ENCODE measurements at regions not wholly inside any gene's neighbourhood (a gene's known extent, or its start where the extent isn't known, plus 50 kb on each side); places are given as distances from the start of the nearest gene placed in this dataset.

- Histone ChIP-seq H3K36me3 (replicated peaks; ENCODE audit: control insufficient read depth, insufficient read depth, low read length) (no peaks in the 10 kb centered on the region), H3K4me3 (ENCODE audit: insufficient read depth, low read depth, low read length) (no peak overlapping the region), H3K27me3 (ENCODE audit: control insufficient read depth, insufficient read depth, low read length) (no peaks in the 10 kb centered on the region)
- no peak for DNase-seq
Measured at GRCh38 chr13:42706286-42706685, 75.1 kb upstream of the FAM216B start.

DNA sequence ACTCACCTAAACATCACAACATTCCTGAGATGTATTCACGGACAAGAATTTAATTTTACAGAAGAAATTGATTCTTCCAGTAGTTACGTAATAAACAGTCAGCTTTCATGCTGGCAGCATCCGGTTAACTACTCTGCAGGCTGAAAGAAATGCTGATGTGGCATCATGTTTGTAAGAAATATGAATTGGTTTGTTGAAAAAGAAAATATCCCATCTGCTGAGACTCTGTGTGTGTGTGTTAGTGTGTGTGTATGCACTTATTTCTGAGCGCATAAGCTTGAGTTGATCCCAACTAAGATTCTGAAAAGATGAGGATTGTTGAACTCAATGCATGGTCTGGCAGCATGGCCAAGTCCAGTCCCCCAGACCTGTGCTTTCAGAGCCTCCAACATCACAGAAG, 74.3 kb upstream of the FAM216B start:
- Histone ChIP-seq H3K36me3 (replicated peaks; ENCODE audit: control insufficient read depth, insufficient read depth, low read length) (no peaks in the 10 kb centered on the region), H3K27me3 (ENCODE audit: control insufficient read depth, insufficient read depth, low read length) (no peaks in the 10 kb centered on the region), H3K4me3 (ENCODE audit: insufficient read depth, low read depth, low read length) (no peak overlapping the region)
- no peak for DNase-seq

- H3K4me3 ChIP-seq (ENCODE audit: insufficient read depth, low read depth, low read length): no peak overlapping the region
- no peak for DNase-seq
- no peaks in the 10 kb centered on the region for H3K27me3 ChIP-seq (ENCODE audit: control insufficient read depth, insufficient read depth, low read length)
- H3K36me3 ChIP-seq (replicated peaks; ENCODE audit: control insufficient read depth, insufficient read depth, low read length): no peaks in the 10 kb centered on the region
Measured at GRCh38 chr13:42707586-42707985, 73.8 kb upstream of the FAM216B start.

DNA sequence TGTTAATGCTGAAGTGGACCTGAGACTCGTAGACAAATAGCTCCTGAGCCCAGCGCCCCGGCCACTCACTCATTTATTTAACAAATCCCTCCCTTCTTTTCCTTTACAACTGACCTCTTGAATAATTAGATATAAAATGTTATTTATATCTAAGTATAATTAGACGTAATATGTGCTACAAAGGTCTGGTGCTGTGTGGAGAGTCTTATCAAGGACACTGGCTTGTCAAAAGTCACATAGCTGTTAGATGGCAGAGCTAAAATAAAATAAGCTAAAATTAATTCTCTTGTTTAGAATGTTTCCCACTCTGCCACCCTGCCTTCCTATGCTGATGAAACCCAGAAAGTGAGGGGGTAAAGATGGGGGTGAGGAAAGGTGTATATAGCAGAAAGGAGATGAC, 73.0 kb upstream of the FAM216B start:
- no peak for DNase-seq
- Histone ChIP-seq H3K27me3 (ENCODE audit: control insufficient read depth, insufficient read depth, low read length) (no peaks in the 10 kb centered on the region), H3K4me3 (ENCODE audit: insufficient read depth, low read depth, low read length) (no peak overlapping the region), H3K36me3 (replicated peaks; ENCODE audit: control insufficient read depth, insufficient read depth, low read length) (no peaks in the 10 kb centered on the region)

DNA sequence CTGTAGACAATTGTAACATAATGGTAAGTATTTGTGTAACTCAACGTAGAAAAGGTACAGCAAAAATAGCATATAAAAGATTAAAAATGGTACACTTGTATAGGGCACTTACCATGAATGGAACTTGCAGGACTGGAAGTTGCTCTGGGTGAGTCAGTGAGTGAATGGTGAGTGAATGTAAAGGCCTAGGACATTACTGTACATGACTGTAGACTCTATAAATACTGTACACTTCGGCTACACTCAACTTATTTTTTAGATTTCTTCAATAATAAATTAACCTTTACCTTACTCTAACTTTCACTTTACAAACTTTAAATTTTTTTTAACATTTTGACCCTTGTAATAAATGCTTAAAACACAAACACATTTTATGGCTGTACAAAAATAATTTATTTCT, 72.1 kb upstream of the FAM216B start:
- Histone ChIP-seq H3K27me3 (ENCODE audit: control insufficient read depth, insufficient read depth, low read length) (no peaks in the 10 kb centered on the region), H3K4me3 (ENCODE audit: insufficient read depth, low read depth, low read length) (no peak overlapping the region), H3K36me3 (replicated peaks; ENCODE audit: control insufficient read depth, insufficient read depth, low read length) (no peaks in the 10 kb centered on the region)
- DNase-seq: no peak

DNA sequence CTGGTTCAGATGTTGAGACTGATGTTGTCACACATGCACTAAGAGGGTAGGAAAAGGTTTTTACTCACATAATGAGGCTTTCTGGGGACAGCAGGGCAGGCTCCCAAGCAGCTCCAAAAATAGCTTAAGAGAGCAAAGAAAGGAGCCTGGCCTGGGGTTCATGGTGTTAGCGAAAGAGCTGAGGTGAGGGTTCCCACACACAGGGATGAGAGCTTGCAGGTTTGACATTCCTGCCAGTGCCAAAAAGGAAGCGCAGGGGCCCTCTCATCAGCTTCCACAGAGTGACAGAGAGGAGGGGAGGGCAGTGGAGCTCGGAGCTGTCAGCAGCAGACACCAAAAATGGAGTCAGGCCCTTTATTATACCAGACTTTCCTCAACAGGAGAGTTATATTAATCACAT, 65.5 kb upstream of the FAM216B start:
- H3K36me3 ChIP-seq (replicated peaks; ENCODE audit: control insufficient read depth, insufficient read depth, low read length): no peaks in the 10 kb centered on the region
- no peak overlapping the region for H3K4me3 ChIP-seq (ENCODE audit: insufficient read depth, low read depth, low read length)
- no peak for DNase-seq
- no peaks in the 10 kb centered on the region for H3K27me3 ChIP-seq (ENCODE audit: control insufficient read depth, insufficient read depth, low read length)

DNA sequence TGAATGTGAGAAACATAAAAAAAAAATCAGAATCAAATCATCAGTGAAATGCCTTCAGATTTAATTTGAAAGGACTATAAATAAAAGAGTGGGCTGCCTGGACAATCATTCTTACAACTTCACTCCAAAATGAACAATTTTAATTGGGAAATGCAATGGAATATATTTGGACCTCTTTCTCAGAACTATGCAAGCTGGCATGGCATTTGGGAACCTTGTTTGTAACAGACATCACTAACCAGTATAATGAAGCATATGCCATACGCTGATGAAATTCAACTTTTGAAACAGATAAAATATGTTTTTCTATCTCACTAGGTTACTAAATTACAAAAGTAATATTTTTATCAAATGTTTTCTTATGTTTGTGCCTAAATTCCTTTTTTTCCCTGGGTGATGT, 64.2 kb upstream of the FAM216B start:
- H3K27me3 ChIP-seq (ENCODE audit: control insufficient read depth, insufficient read depth, low read length): no peaks in the 10 kb centered on the region
- no peaks in the 10 kb centered on the region for H3K36me3 ChIP-seq (replicated peaks; ENCODE audit: control insufficient read depth, insufficient read depth, low read length)
- H3K4me3 ChIP-seq (ENCODE audit: insufficient read depth, low read depth, low read length): no peak overlapping the region
- DNase-seq: no peak

GRCh38 chr13:42720113-42720857, 61.1 kb upstream of the FAM216B start:
- DNase-seq: no peak
- Histone ChIP-seq H3K36me3 (replicated peaks; ENCODE audit: control insufficient read depth, insufficient read depth, low read length) (no peaks in the 10 kb centered on the region), H3K4me3 (ENCODE audit: insufficient read depth, low read depth, low read length) (no peak overlapping the region), H3K27me3 (ENCODE audit: control insufficient read depth, insufficient read depth, low read length) (no peaks in the 10 kb centered on the region)

DNA sequence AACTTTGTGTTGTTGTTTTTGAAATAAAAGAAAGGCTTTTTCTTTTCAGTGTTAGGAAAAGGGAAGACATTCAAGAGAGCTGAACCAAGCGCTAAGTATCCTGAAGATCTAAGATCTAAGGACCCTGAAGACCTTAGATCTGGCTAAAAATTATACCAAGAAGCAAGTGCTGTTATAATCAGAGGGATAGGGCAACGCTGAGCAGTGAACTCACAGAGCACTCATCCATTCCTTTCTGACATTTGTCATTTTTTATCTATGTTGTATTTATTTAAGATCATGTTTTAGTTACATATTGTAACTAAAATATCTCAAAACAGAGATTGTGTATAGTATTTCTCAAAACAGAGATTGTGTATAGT, 60.5 kb upstream of the FAM216B start:
- DNase-seq: no peak
- Histone ChIP-seq H3K36me3 (replicated peaks; ENCODE audit: control insufficient read depth, insufficient read depth, low read length) (no peaks in the 10 kb centered on the region), H3K27me3 (ENCODE audit: control insufficient read depth, insufficient read depth, low read length) (no peaks in the 10 kb centered on the region), H3K4me3 (ENCODE audit: insufficient read depth, low read depth, low read length) (no peak overlapping the region)

DNA sequence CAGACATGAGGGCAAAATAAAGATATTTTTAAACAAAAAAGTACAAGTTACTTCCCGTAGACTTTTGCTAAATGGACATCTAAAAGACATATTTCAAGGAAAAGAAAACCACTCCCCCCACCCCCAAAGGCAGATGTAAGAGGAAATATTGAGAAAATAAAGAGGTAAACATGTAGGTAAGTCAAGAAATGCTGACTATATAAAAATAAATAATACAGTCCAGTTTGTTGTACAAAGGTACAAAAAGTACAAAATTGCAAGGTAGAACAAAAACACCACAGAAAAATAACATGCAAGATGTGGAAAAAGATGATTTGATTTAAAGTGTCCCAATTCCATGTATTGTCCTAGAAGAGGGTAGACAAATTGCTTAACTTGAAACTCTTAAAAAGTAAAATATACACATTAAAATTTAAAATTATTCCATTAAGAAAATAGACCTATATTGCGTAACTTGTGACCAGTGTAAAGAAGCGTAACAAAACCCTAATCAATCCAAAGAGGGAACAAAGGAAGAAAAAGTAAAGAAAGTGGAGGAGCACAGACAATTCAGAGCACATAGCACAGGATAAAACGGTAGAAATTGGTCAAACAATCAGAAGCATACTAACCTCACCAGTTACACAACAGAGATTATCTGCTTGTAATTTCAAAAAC, 58.4 kb upstream of the FAM216B start:
- Histone ChIP-seq H3K4me3 (ENCODE audit: insufficient read depth, low read depth, low read length) (no peak overlapping the region), H3K36me3 (replicated peaks; ENCODE audit: control insufficient read depth, insufficient read depth, low read length) (no peaks in the 10 kb centered on the region), H3K27me3 (ENCODE audit: control insufficient read depth, insufficient read depth, low read length) (no peaks in the 10 kb centered on the region)
- no peak for DNase-seq

GRCh38 chr13:42728507-42729180, 52.7 kb upstream of the FAM216B start:
- no peaks in the 10 kb centered on the region for H3K36me3 ChIP-seq (replicated peaks; ENCODE audit: control insufficient read depth, insufficient read depth, low read length)

DNA sequence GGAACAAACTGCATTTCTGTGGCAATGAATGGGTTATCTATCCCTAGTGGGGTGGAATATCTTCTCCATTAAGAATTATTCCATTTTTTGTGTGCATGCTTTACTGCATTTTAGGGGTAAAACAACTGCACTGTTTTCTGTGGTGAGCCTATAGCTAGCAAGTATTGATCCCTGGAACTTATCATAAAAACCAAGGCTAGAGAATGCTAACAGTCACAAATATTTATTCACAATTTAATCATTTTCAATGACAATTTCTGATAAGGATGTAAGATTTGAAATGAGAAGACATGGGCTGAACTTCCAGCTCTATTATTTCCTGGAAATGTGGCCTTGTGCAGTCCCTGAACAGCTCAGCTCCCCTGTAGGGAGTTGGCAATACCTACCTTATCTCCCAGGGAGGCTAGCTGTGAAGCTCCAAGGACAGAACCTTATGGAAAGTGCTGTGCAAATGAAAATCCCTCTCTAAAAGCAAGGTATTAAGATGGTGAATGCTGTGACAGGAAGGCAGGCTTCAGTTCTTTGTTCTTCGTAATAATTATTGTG, 51.5 kb upstream of the FAM216B start:
- no peaks in the 10 kb centered on the region for H3K27me3 ChIP-seq (ENCODE audit: control insufficient read depth, insufficient read depth, low read length)
- H3K36me3 ChIP-seq (replicated peaks; ENCODE audit: control insufficient read depth, insufficient read depth, low read length): no peaks in the 10 kb centered on the region
- H3K4me3 ChIP-seq (ENCODE audit: insufficient read depth, low read depth, low read length): no peak overlapping the region
- no peak for DNase-seq

More at GRCh38 chr13:42728507-42729180, 52.7 kb upstream of the FAM216B start:
- no peak for DNase-seq
- Histone ChIP-seq H3K4me3 (ENCODE audit: insufficient read depth, low read depth, low read length) (no peak overlapping the region), H3K27me3 (ENCODE audit: control insufficient read depth, insufficient read depth, low read length) (no peaks in the 10 kb centered on the region)
